ENCODE measurements at regions not wholly inside any gene's neighbourhood (a gene's known extent, or its start where the extent isn't known, plus 50 kb on each side); places are given as distances from the start of the nearest gene placed in this dataset.

GRCh38 chrY:12981074-12981473 is 76.4 kb downstream of the DDX3Y start (continued):
- TF ChIP-seq E2F6 (IDR thresholded peaks at IDR 0.05) (no peak), TAF7 (optimal IDR thresholded peaks at IDR 0.05; ENCODE audit: borderline replicate concordance, low read depth, low read length) (no peak)
